ENCODE measurements at regions not wholly inside any gene's neighbourhood (a gene's known extent, or its start where the extent isn't known, plus 50 kb on each side); places are given as distances from the start of the nearest gene placed in this dataset.
"Not testable (repeated sequence)": the region's sequence is repeated elsewhere in the genome, so short reads cannot be mapped to it uniquely, and the experiment has no call there.

GRCh38 chr16:10232757-10233156, 50.5 kb upstream of the GRIN2A start:
- DNase-seq: no peak

- no peak for DNase-seq
These were observed 57.4 kb upstream of the GRIN2A start for GRCh38 chr16:10239640-10240039.

GRCh38 chr16:10240854-10241613, 58.8 kb upstream of the GRIN2A start:
- DNase-seq: no peak

GRCh38 chr16:10242097-10242496, 59.9 kb upstream of the GRIN2A start:
- no peak for DNase-seq

GRCh38 chr16:10242916-10243315, 60.7 kb upstream of the GRIN2A start:
- no peak for DNase-seq

GRCh38 chr16:10245002-10245401, 62.8 kb upstream of the GRIN2A start:
- DNase-seq: no peak

- no peak for DNase-seq
These were observed 68.1 kb upstream of the GRIN2A start for GRCh38 chr16:10250137-10250828.

GRCh38 chr16:10252155-10252554, 69.9 kb upstream of the GRIN2A start:
- DNase-seq: no peak

- DNase-seq: no peak
These were observed 71.2 kb upstream of the GRIN2A start for GRCh38 chr16:10253409-10253808.

- no peak for DNase-seq
These were observed 73.5 kb upstream of the GRIN2A start for GRCh38 chr16:10255728-10256127.

GRCh38 chr16:10256784-10257641, 74.8 kb upstream of the GRIN2A start:
- DNase-seq: peak; percentile 45

GRCh38 chr16:10257642-10258251, 75.5 kb upstream of the GRIN2A start:
- DNase-seq: not testable (repeated sequence)

GRCh38 chr16:10258930-10259603, 76.8 kb upstream of the GRIN2A start:
- DNase-seq: not testable (repeated sequence)

- DNase-seq: no peak
These were observed 78.8 kb upstream of the GRIN2A start for GRCh38 chr16:10261077-10261476.

GRCh38 chr16:10261526-10261925, 79.3 kb upstream of the GRIN2A start:
- DNase-seq: not testable (repeated sequence)

GRCh38 chr16:10262377-10263132, 80.3 kb upstream of the GRIN2A start:
- no peak for DNase-seq

GRCh38 chr16:10265770-10266615, 83.8 kb upstream of the GRIN2A start:
- DNase-seq: no peak

GRCh38 chr16:10266809-10267208, 84.6 kb upstream of the GRIN2A start:
- DNase-seq: no peak

GRCh38 chr16:10269632-10270031, 87.4 kb upstream of the GRIN2A start:
- no peak for DNase-seq

- DNase-seq: not testable (repeated sequence)
These were observed 90.1 kb upstream of the GRIN2A start for GRCh38 chr16:10272250-10272854.

Measured in CD4-positive, alpha-beta T cell treated with Interleukin-12 subunit alpha and Interleukin-12 subunit beta, for 1 hour (primary cell).